Mucosa of stomach (tissue), 1 donor: ENCODE measurements at regions not wholly inside any gene's neighbourhood (a gene's known extent, or its start where the extent isn't known, plus 50 kb on each side); places are given as distances from the start of the nearest gene placed in this dataset.

Source experiments
- H3K27me3 ChIP-seq: one replicate; pipeline ENCODE4 v1.7.0; 2013; ENCODE audit warnings: mild to moderate bottlenecking, low read length; ENCODE audit not compliant: control insufficient read depth, insufficient read depth
- H3K36me3 ChIP-seq: one replicate; pipeline ENCODE4 v1.7.0; 2013; ENCODE audit warnings: low read length; ENCODE audit not compliant: control insufficient read depth, insufficient read depth
- H3K4me1 ChIP-seq: one replicate; pipeline ENCODE4 v1.7.0; 2013; ENCODE audit warnings: mild to moderate bottlenecking, low read length; ENCODE audit not compliant: control insufficient read depth, insufficient read depth
- H3K4me3 ChIP-seq: one replicate; pipeline ENCODE4 v1.7.0; 2013; ENCODE audit warnings: low read length
- H3K9ac ChIP-seq: one replicate; pipeline ENCODE4 v1.7.0; 2013; ENCODE audit warnings: mild to moderate bottlenecking, low read length, moderate library complexity
- H3K9me3 ChIP-seq: one replicate; pipeline ENCODE4 v1.7.0; 2013; ENCODE audit warnings: mild to moderate bottlenecking, low read length, moderate library complexity; ENCODE audit not compliant: control insufficient read depth
- donor health status: Pancreatic carcinoma.

DNA sequence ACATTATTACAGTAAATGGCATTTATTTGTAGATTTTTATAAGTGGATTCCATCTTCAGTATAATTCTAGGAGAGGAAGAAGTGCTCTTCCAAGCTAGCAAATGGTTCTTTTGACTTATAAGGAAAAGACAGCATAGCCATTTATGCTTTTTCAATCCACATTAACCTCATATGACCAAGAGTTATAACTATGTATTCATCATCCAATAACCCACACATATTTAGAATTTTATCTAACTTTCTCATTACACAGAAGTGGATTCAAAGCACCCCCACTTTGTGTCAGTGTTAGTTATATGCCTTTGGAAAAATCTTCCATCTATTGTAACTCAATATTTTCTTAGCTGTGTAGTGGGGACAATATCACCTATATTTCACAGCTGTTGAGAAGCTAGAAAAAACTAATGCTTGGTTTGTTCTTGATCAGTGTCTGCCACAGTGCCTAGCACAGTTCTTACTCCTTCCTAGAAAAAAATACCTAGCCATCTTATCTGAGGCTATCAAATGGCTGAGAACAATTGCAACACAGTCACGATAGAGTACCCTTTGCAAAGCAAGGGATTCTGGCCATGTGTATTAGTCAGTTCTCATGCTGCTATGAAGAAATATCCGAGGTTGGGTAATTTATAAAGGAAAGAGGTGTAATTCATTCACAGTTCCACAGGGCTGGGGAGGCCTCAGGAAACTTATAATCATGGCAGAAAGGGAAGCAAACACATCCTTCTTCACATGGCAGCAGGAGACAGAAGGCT lies 986.3 kb downstream of the TFAP2A start:
- H3K36me3 ChIP-seq: no peaks in the 10 kb centered on the region
- H3K4me3 ChIP-seq: no peak overlapping the region
- H3K9me3 ChIP-seq: no peaks in the 10 kb centered on the region
- no peaks in the 10 kb centered on the region for H3K4me1 ChIP-seq
- no peaks in the 10 kb centered on the region for H3K27me3 ChIP-seq
- no peak overlapping the region for H3K9ac ChIP-seq

DNA sequence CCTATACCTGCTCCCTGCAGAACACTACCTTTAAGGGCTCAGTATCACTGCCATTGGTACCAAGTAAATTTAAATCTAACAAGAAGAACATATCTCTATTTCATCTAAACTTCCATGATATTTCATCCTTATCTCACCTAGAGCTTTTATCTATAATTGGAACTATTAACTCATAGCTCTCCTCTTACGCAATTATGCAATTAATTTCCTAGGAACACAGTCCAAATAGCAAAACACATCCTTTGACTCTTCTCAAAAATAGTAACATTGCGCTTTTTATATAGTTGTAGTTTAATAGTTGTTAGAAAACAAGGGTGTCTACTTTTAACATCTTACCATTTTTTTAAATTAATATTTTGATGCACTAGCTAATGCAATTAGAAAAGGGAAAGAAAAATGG lies 986.8 kb upstream of the SLC35B3 start:
- Histone ChIP-seq H3K9ac (no peak overlapping the region), H3K4me1 (no peaks in the 10 kb centered on the region), H3K27me3 (no peaks in the 10 kb centered on the region), H3K9me3 (no peaks in the 10 kb centered on the region), H3K36me3 (no peaks in the 10 kb centered on the region), H3K4me3 (no peak overlapping the region)

GRCh38 chr6:9420316-9421015 lies 985.1 kb upstream of the SLC35B3 start:
- Histone ChIP-seq H3K9ac (no peak overlapping the region), H3K27me3 (no peaks in the 10 kb centered on the region), H3K4me3 (no peak overlapping the region)

GRCh38 chr6:9417400-9417799 lies 982.1 kb upstream of the SLC35B3 start:
- Histone ChIP-seq H3K4me1 (no peaks in the 10 kb centered on the region), H3K9me3 (no peaks in the 10 kb centered on the region), H3K9ac (no peak overlapping the region), H3K4me3 (no peak overlapping the region), H3K36me3 (no peaks in the 10 kb centered on the region), H3K27me3 (no peaks in the 10 kb centered on the region)

More at GRCh38 chr6:9420316-9421015, 985.1 kb upstream of the SLC35B3 start:
- H3K4me1 ChIP-seq: no peaks in the 10 kb centered on the region
- H3K36me3 ChIP-seq: no peaks in the 10 kb centered on the region
- no peaks in the 10 kb centered on the region for H3K9me3 ChIP-seq

DNA sequence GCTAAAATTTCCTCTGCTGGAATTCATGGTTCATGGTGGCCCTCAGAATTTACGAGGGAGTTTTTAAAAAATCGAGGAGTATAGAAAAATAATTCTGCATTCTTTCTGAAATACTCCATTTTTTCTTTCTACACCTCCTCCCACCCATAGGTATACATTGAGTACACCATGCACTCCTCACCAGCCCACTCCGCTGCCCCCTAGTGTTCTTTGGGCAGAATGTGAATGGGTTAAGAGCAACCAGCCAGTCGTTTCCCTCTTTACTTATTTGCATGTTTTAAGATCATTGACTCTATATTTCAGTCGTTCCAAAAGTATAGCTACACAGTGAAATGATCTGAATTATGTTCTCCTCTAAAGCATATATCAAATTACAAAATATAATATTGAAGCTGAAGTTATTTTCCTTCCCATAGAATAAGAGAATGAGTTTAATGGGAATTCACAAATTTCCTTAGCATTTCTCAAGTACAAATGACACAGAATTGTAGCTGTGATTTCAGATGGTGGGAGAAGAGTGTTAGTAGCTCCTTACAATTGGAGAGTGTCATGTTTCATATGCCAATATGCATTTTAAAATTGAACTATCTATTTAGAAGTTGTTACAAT lies 977.7 kb upstream of the SLC35B3 start:
- H3K4me3 ChIP-seq: no peak overlapping the region
- H3K9ac ChIP-seq: no peak overlapping the region

DNA sequence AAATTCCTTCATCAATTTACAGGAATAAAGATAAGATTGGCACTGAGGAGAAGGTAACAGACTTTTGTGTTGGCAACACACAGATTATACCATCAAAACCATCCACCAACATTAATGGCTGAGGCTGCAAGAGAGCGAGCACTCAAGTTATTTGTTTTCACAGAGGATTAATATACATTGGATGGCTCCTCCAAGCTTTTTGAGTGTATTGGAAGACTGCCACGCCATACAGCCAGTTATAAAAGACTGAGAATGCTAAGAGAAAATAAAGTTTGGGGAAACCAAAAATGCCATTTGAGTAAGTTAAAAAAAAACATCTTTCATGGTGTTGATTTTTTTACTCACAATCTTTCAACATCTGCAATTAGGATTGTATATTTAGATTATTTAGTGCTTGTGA lies 973.8 kb upstream of the SLC35B3 start:
- H3K9ac ChIP-seq: no peak overlapping the region
- H3K4me1 ChIP-seq: peaks cover 12% of the 10 kb centered on the region
- H3K9me3 ChIP-seq: no peaks in the 10 kb centered on the region
- no peaks in the 10 kb centered on the region for H3K36me3 ChIP-seq
- no peak overlapping the region for H3K4me3 ChIP-seq
- no peaks in the 10 kb centered on the region for H3K27me3 ChIP-seq

More for the DNA sequence above, 977.7 kb upstream of the SLC35B3 start:
- Histone ChIP-seq H3K27me3 (no peaks in the 10 kb centered on the region), H3K36me3 (no peaks in the 10 kb centered on the region), H3K4me1 (no peaks in the 10 kb centered on the region), H3K9me3 (no peaks in the 10 kb centered on the region)

DNA sequence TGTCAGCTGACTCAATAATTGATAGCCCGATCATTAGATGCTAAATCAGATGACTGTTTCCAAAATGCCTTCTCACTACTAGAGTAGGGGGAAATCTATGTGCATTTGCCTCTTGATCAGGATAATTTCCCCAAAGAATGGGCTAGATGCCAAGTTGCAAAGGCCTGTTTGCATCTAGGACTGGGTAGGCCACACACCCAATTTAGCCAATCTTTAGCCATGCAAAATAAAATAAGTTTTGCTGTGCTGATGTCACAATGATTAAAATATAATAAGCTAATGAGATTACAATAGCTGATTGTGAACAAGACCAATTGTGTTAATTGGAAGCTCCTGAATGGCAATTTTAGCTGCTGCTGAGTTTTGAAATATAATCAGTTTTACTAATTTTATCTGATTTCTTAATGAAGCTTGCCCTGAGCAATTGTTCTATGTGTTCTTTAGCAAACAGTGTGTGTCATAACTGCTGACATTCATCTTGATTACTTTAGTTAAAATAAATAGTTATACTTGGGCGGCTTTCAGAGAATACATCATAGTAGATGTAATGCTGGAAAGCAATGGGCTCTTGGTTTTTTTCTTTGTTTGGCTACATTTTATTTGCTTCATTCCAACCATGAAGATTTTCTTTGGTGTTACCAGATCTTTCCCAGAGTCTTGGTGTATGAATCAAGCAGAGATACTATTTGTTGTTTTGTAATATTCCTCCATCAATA lies 973.2 kb upstream of the SLC35B3 start:
- no peaks in the 10 kb centered on the region for H3K27me3 ChIP-seq

DNA sequence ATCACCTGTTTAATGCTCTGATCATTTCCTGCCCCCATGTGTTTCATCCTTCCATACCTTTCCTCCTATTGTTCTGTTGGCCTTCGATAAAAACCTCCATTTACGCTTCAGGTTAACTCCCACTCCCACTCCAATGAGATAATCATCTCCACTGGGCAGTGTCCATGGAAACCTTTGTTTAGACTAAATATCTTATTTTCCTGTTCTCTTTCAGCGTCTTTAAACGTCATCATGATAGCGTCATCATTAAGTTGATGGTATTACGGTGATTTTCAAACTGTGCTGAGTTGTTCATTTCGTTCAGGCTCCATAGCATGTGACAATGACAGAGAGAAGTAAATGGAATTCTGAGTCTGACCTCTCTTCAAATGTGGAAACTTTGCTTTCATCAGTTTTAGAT lies 970.5 kb upstream of the SLC35B3 start:
- no peaks in the 10 kb centered on the region for H3K27me3 ChIP-seq
- no peaks in the 10 kb centered on the region for H3K36me3 ChIP-seq
- no peaks in the 10 kb centered on the region for H3K9me3 ChIP-seq
- peaks cover 12% of the 10 kb centered on the region for H3K4me1 ChIP-seq
- no peak overlapping the region for H3K4me3 ChIP-seq
- H3K9ac ChIP-seq: no peak overlapping the region

More for the DNA sequence above, 973.2 kb upstream of the SLC35B3 start:
- Histone ChIP-seq H3K4me3 (no peak overlapping the region), H3K9me3 (no peaks in the 10 kb centered on the region), H3K4me1 (peaks cover 12% of the 10 kb centered on the region), H3K9ac (no peak overlapping the region), H3K36me3 (no peaks in the 10 kb centered on the region)

DNA sequence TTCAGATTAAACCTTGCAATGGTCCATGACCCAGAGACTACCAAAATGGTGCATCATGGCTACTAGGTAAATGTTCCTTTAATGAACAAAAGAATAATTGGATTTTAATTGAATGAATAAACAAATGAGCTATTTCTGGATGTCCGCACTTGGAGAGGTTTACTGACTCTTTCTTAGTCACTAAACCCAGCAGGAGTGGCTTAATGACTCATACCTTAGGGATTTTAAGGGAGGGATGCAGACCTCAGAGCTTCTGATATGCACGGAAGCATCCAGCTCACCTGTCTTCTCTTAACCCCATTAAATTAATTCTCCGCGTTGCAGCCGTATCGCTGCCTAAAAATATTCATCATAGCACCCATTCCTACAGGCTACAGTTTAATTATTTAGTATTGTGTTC lies 970.0 kb upstream of the SLC35B3 start:
- Histone ChIP-seq H3K4me1 (peaks cover 12% of the 10 kb centered on the region), H3K27me3 (no peaks in the 10 kb centered on the region), H3K4me3 (no peak overlapping the region)

GRCh38 chr6:9404351-9405146 lies 969.2 kb upstream of the SLC35B3 start:
- no peaks in the 10 kb centered on the region for H3K36me3 ChIP-seq
- no peak overlapping the region for H3K9ac ChIP-seq
- H3K27me3 ChIP-seq: no peaks in the 10 kb centered on the region
- H3K9me3 ChIP-seq: no peaks in the 10 kb centered on the region
- H3K4me3 ChIP-seq: no peak overlapping the region
- H3K4me1 ChIP-seq: peaks cover 12% of the 10 kb centered on the region

More for the DNA sequence above, 970.0 kb upstream of the SLC35B3 start:
- H3K9me3 ChIP-seq: no peaks in the 10 kb centered on the region
- no peaks in the 10 kb centered on the region for H3K36me3 ChIP-seq
- H3K9ac ChIP-seq: no peak overlapping the region

DNA sequence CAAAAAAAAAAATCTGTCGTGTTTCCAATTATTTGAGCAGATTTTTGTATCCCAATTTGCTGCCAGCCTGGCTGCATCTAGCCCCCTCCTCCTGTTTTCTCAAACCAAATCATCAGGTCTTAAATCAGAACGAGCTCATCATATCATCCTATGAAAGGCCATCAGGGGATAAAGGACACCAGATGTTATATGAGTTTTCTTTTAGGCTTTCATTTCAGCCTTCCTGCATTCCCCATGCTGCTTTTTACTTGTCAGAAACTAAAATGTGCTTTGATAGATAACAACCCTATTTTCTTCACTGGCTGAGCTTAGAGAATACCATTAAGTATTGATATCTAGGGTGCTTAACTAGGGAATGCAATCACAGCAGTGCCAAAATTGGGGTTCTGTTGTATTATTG lies 968.4 kb upstream of the SLC35B3 start:
- Histone ChIP-seq H3K4me1 (peaks cover 12% of the 10 kb centered on the region), H3K9me3 (no peaks in the 10 kb centered on the region), H3K4me3 (no peak overlapping the region), H3K9ac (no peak overlapping the region), H3K36me3 (no peaks in the 10 kb centered on the region), H3K27me3 (no peaks in the 10 kb centered on the region)
